Osteocyte (in vitro differentiated cells): ENCODE measurements at regions not wholly inside any gene's neighbourhood (a gene's known extent, or its start where the extent isn't known, plus 50 kb on each side); places are given as distances from the start of the nearest gene placed in this dataset.

Experiments used
- DNase-seq: peaks from one replicate; pipeline ENCODE4 v3.0.0; 2021; ENCODE audit warnings: mixed read lengths; ENCODE audit not compliant: unreplicated experiment; ENCODE audit errors: extremely low spot score
- H3K27ac Mint-ChIP-seq: one replicate; pipeline ENCODE4 v1.8.0; 2021; ENCODE audit warnings: mild to moderate bottlenecking, mixed read lengths; ENCODE audit not compliant: unreplicated experiment
- H3K27me3 Mint-ChIP-seq: one replicate; pipeline ENCODE4 v1.8.0; 2021; ENCODE audit warnings: mixed read lengths; ENCODE audit not compliant: unreplicated experiment
- H3K36me3 Mint-ChIP-seq: one replicate; pipeline ENCODE4 v1.8.0; 2021; ENCODE audit warnings: mixed read lengths; ENCODE audit not compliant: unreplicated experiment
- H3K4me1 Mint-ChIP-seq: one replicate; pipeline ENCODE4 v1.8.0; 2021; ENCODE audit warnings: mixed read lengths; ENCODE audit not compliant: unreplicated experiment
- H3K4me3 Mint-ChIP-seq: one replicate; pipeline ENCODE4 v1.8.0; 2021; ENCODE audit warnings: mild to moderate bottlenecking, moderate library complexity, mixed read lengths; ENCODE audit not compliant: unreplicated experiment
- H3K9me3 Mint-ChIP-seq: one replicate; pipeline ENCODE4 v1.8.0; 2021; ENCODE audit warnings: mixed read lengths; ENCODE audit not compliant: unreplicated experiment
- CTCF ChIP-seq: fragments of 200-600 bp; sonication (generic); IDR thresholded peaks from 2 replicates; pipeline ENCODE4 v1.5.0; 2021; ENCODE audit warnings: antibody characterized with exemption, mild to moderate bottlenecking, moderate library complexity

DNA sequence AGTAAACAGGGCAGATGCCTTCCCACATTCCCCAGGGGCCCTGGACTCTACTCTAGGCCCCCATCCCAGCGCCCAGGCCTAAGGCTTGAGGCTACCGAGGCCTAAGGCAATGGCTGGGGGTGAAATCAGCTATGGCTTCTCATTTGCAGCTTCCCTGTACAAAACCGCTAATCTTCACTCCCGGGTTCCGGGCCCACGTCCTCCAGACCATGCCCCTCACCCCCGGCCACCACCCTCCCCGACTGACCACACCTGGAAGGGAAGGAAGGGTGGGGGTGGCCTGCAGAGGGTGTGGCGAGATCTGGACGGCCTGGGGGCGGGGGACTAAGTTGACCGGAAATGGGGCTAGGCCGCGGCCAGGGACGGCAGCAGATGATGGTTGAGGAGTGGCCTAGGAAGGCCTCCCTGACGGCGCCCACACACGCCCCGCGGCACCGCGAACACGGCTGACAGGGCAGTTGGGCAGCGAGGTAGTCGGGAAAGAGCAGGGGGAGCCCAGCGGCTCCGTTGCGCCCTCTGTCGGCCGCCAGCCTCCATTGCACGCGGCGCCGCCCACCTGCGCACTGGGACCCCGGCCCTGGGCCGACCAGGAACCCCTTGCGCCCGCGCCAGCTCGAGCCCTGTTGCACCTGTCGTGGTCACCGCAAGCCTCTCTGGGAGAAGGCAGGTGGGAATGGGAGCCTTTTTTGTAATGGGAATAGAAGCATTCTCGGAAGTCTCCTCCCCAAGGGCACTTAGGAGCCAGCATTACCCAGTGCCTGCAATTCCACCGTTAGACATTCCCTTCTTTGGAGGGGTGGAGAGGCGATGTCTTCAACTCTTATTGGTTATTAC, 95.9 kb upstream of the CALM2 start:
- peak; percentile 88 for DNase-seq
- Mint-ChIP-seq H3K9me3 (no peaks in the 10 kb centered on the region), H3K27ac (peak overlapping the region; percentile 24), H3K4me3 (peak overlapping the region; percentile 35), H3K4me1 (peaks cover 31% of the 10 kb centered on the region), H3K36me3 (no peaks in the 10 kb centered on the region), H3K27me3 (no peaks in the 10 kb centered on the region)
- TF ChIP-seq CTCF = peak; percentile 97

DNA sequence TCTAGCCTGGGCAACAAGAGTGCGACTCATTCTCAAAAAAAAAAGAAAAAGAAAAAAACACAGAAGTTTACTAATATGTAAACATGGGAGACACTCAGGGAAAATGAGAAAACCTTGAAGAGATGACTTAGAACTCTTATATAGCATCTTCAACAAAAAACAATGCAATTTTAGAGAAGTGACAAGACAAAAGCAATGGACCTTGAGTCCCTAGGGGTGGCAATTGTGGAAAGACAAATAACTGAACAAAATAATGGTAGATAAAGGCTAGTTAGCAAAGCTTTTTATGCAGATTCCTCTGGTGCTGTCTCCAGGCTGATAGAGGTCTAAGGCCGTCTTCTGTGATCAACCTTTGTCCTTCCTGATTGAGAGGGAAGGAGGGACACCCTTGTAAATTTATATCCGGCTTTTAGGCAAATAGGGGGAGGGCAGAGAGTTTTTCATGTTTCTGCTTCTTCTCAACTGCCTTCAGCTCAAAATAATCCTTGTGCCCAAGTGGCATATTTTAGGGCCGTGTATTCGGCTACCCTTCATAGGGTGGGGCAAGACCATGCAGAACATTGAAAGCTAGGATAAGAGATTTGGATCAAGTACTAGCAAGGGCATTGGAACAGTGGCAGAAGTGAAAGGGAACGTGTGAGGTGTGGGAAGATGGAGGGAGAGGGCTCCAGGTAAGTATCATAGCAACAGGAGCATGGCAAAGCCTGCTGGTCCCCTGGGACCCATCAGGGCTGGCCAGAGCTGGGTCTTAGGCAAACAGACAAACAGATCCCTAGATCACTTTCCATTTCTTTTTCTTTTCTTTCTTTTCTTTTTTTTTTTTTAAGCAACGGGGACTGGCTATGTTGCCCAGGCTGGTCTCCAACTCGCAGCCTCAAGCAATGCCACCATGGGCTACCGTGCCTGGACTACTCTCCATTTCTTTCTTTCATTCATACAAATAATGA, 95.0 kb upstream of the CALM2 start:
- Mint-ChIP-seq H3K9me3 (no peaks in the 10 kb centered on the region), H3K27me3 (no peaks in the 10 kb centered on the region), H3K36me3 (no peaks in the 10 kb centered on the region), H3K4me3 (no peak overlapping the region), H3K4me1 (peaks cover 31% of the 10 kb centered on the region), H3K27ac (peak overlapping the region; percentile 24)
- TF ChIP-seq CTCF = no peak
- no peak for DNase-seq

- DNase-seq = no peak
- TF ChIP-seq CTCF = no peak
- H3K4me1 Mint-ChIP-seq = peaks cover 33% of the 10 kb centered on the region
- H3K27me3 Mint-ChIP-seq = no peaks in the 10 kb centered on the region
- no peak overlapping the region for H3K4me3 Mint-ChIP-seq
- H3K9me3 Mint-ChIP-seq = no peaks in the 10 kb centered on the region
- H3K36me3 Mint-ChIP-seq = no peaks in the 10 kb centered on the region
- H3K27ac Mint-ChIP-seq = peak overlapping the region; percentile 40
Measured at GRCh38 chr2:47270421-47270820, 94.1 kb upstream of the CALM2 start.

- peaks cover 28% of the 10 kb centered on the region for H3K4me1 Mint-ChIP-seq
- no peaks in the 10 kb centered on the region for H3K9me3 Mint-ChIP-seq
- H3K27me3 Mint-ChIP-seq = no peaks in the 10 kb centered on the region
- H3K4me3 Mint-ChIP-seq = no peak overlapping the region
- peak overlapping the region; percentile 40 for H3K27ac Mint-ChIP-seq
- TF ChIP-seq CTCF = no peak
- no peak for DNase-seq
- H3K36me3 Mint-ChIP-seq = no peaks in the 10 kb centered on the region
Measured at GRCh38 chr2:47269316-47270232, 93.3 kb upstream of the CALM2 start.
